Endothelial cell of umbilical vein (primary cell): ENCODE measurements at regions not wholly inside any gene's neighbourhood (a gene's known extent, or its start where the extent isn't known, plus 50 kb on each side); places are given as distances from the start of the nearest gene placed in this dataset.

Experiments used
- BruUV-seq: library from RNA; stranded (reverse); fragments of 400-500 nt; replicated peaks from 2 replicates; lab custom pipeline; 2021; lab: Mats Ljungman, UMichigan
- CTCF ChIA-PET: fragments of 300-600, 350-600 bp; sonication (Branson Sonifier 250); formaldehyde crosslinking; loops from one replicate; lab custom pipeline; 2021; ENCODE audit warnings: antibody characterized with exemption, inconsistent platforms; lab: Charles Lee
- POLR2A ChIA-PET: fragments of 300-600, 350-600 bp; sonication (Branson Sonifier 250); formaldehyde crosslinking; loops from one replicate; lab custom pipeline; 2021; ENCODE audit warnings: antibody characterized with exemption, inconsistent platforms; lab: Charles Lee
- DNase-seq: peaks from one replicate; pipeline ENCODE4 v3.0.0-alpha.2; 2011; ENCODE audit warnings: low read depth, low spot score
- FAIRE-seq: peaks from 2 replicates; lab custom pipeline; 2011; peaks lifted over from hg19 to GRCh38; lab: Jason Lieb, UNC
- H2AFZ ChIP-seq: 2 replicates; pipeline ENCODE4 v1.6.0; 2012; ENCODE audit warnings: low read depth, low read length, control low read depth, inconsistent platforms
- H3K27ac ChIP-seq: 2 replicates; pipeline ENCODE4 v1.5.1; 2011; ENCODE audit warnings: low read depth, mild to moderate bottlenecking, control low read depth, low read length, moderate library complexity; ENCODE audit not compliant: insufficient read depth
- H3K27me3 ChIP-seq, 2 experiments: 2 replicates each; pipeline versions ENCODE4 v1.6.0 to v1.6.1; 2011; ENCODE audit warnings: low read length in 2 of 2, mixed read lengths in 1 of 2; ENCODE audit not compliant: control insufficient read depth in 2 of 2, insufficient read depth in 2 of 2
- H3K36me3 ChIP-seq, 2 experiments: 2 replicates in 1 of 2; 3 replicates in 1 of 2; pipeline ENCODE4 v1.5.1; 2011; ENCODE audit warnings: low read length in 2 of 2, mild to moderate bottlenecking in 1 of 2, moderate library complexity in 1 of 2; ENCODE audit not compliant: control insufficient read depth in 2 of 2, insufficient read depth in 2 of 2; ENCODE audit errors: extremely low read depth in 1 of 2
- H3K4me1 ChIP-seq: 3 replicates; pipeline ENCODE4 v1.5.1; 2011; ENCODE audit warnings: mild to moderate bottlenecking, low read length; ENCODE audit not compliant: control insufficient read depth, insufficient read depth; ENCODE audit errors: extremely low read depth
- H3K4me2 ChIP-seq: 2 replicates; pipeline ENCODE4 v1.6.1; 2011; ENCODE audit warnings: low read length, control low read depth, mixed read lengths; ENCODE audit not compliant: insufficient read depth
- H3K4me3 ChIP-seq, 3 experiments: fragments of 200-600 bp in 1 of 3; sonication (generic), shearing (Covaris generic) in 1 of 3; replicated peaks in 1 of 3; 2 replicates each; pipeline ENCODE4 v1.5.1; 2011 to 2016; ENCODE audit warnings: control low read depth in 3 of 3, low read length in 3 of 3, mild to moderate bottlenecking in 2 of 3, inconsistent platforms in 1 of 3, low read depth in 1 of 3, moderate library complexity in 1 of 3; ENCODE audit not compliant: insufficient read depth in 1 of 3
- H3K79me2 ChIP-seq: 2 replicates; pipeline ENCODE4 v1.6.0; 2012; ENCODE audit warnings: low read length, inconsistent platforms; ENCODE audit not compliant: control insufficient read depth, insufficient read depth
- H3K9ac ChIP-seq: replicated peaks from 2 replicates; pipeline ENCODE3; 2011; ENCODE audit warnings: low read length, control low read depth; ENCODE audit not compliant: insufficient read depth; ENCODE audit errors: extremely low read depth
- H3K9me1 ChIP-seq: replicated peaks from 3 replicates; pipeline ENCODE4 v1.6.0; 2011; ENCODE audit warnings: mild to moderate bottlenecking, low read length; ENCODE audit not compliant: control insufficient read depth, insufficient read depth; ENCODE audit errors: extremely low read depth
- H3K9me3 ChIP-seq: replicated peaks from 2 replicates; pipeline ENCODE4 v1.5.1; 2012; ENCODE audit warnings: low read length, inconsistent platforms; ENCODE audit not compliant: control insufficient read depth, insufficient read depth
- H4K20me1 ChIP-seq: replicated peaks from 2 replicates; pipeline ENCODE3; 2011; ENCODE audit warnings: mild to moderate bottlenecking, low read length; ENCODE audit not compliant: control insufficient read depth, insufficient read depth; ENCODE audit errors: extremely low read depth
- CTCF ChIP-seq, 2 donors: IDR thresholded peaks; 1 replicate in 1 of 2; 2 replicates in 1 of 2; pipeline ENCODE4 v1.5.1; 2011; ENCODE audit warnings: low read length in 2 of 2, mild to moderate bottlenecking in 2 of 2, moderate library complexity in 2 of 2, control low read depth in 1 of 2, inconsistent platforms in 1 of 2, low read depth in 1 of 2; ENCODE audit not compliant: insufficient read depth in 1 of 2; ENCODE audit errors: extremely low read depth in 1 of 2
- EZH2 ChIP-seq: IDR thresholded peaks from 2 replicates; pipeline ENCODE4 v1.6.1; 2012; ENCODE audit warnings: borderline replicate concordance, low read depth, mild to moderate bottlenecking, moderate library complexity, low read length, inconsistent platforms; ENCODE audit not compliant: severe bottlenecking
- FOS ChIP-seq: IDR thresholded peaks from 2 replicates; pipeline ENCODE4 v1.6.1; 2011; ENCODE audit warnings: mild to moderate bottlenecking, low read length, moderate library complexity, borderline replicate concordance; ENCODE audit not compliant: insufficient read depth
- GATA2 ChIP-seq: IDR thresholded peaks from 2 replicates; pipeline ENCODE4 v1.7.0; 2011; ENCODE audit warnings: low read depth, mild to moderate bottlenecking, moderate library complexity, mixed read lengths, low read length; ENCODE audit not compliant: insufficient read length, insufficient read depth
- JUN ChIP-seq: IDR thresholded peaks from 2 replicates; pipeline ENCODE4 v1.6.1; 2011; ENCODE audit warnings: borderline replicate concordance, low read depth; ENCODE audit not compliant: insufficient read length, insufficient read depth
- MAX ChIP-seq: IDR thresholded peaks from 2 replicates; pipeline ENCODE4 v1.6.1; 2011; ENCODE audit not compliant: insufficient read depth, insufficient read length
- MYC ChIP-seq: IDR thresholded peaks from one replicate; pipeline ENCODE4 v1.6.1; 2011; ENCODE audit warnings: mild to moderate bottlenecking, low read depth, low read length
- POLR2A ChIP-seq: IDR thresholded peaks from 2 replicates; pipeline ENCODE4 v1.6.1; 2012; ENCODE audit warnings: low read depth, mild to moderate bottlenecking, control low read depth, low read length
- POLR2AphosphoS5 ChIP-seq: IDR thresholded peaks from 2 replicates; pipeline ENCODE4 v1.6.1; 2012; ENCODE audit warnings: low read depth, mild to moderate bottlenecking, control low read depth, low read length, moderate library complexity; ENCODE audit not compliant: insufficient read depth
- dilution Hi-C: fragments of 300-500 bp; cut with MboI; formaldehyde crosslinking; loops from one replicate; pipeline ENCODE4 v1.15.0; 2019; ENCODE audit warnings: low sequenced_read_pairs; ENCODE audit not compliant: extremely low pct_ligation_motif_present
- intact Hi-C: fragments of 100-400 bp; cut with micrococcal nuclease; formaldehyde crosslinking; loops from one replicate; pipeline ENCODE4 v1.10.0; 2022

- ChIA-PET POLR2A (no interaction called here), CTCF (interaction anchor here (1.6 to 7.5 kb wide), 2 partner anchors 205 to 210 kb away, joined by 11 to 59 read pairs; no protein-coding TSS in a partner anchor)
- no peaks in the 10 kb centered on the region for H3K4me1 ChIP-seq
- H3K9me1 ChIP-seq, result no peaks in the 10 kb centered on the region
- dilution Hi-C loops (no loop called here), intact Hi-C loops (loop anchor here (1.0 to 2.0 kb wide), 2 partner anchors 205 to 1472 kb away; no protein-coding TSS in a partner anchor)
- H2AFZ ChIP-seq, result no peak overlapping the region
- H3K9ac ChIP-seq, result no peak overlapping the region
- FAIRE-seq (no peak), DNase-seq (no peak)
- no peaks in the 10 kb centered on the region for H3K79me2 ChIP-seq
- TF ChIP-seq MYC (no peak), CTCF (IDR thresholded peaks at IDR 0.05; ENCODE audit: extremely low read depth in 1 of 2, insufficient read depth in 1 of 2, low read depth in 1 of 2, low read length in 2 of 2) (no peak), POLR2AphosphoS5 (no peak), JUN (no peak), FOS (no peak), EZH2 (no peak), POLR2A (no peak), GATA2 (no peak), MAX (no peak)
- H3K4me2 ChIP-seq, result no peak overlapping the region
- H3K4me3 ChIP-seq, result no peak overlapping the region
- no peaks in the 10 kb centered on the region for H3K9me3 ChIP-seq
- no peaks in the 10 kb centered on the region for H4K20me1 ChIP-seq
- BruUV-seq, result no TSS peak
- no peaks in the 10 kb centered on the region for H3K36me3 ChIP-seq
- H3K27ac ChIP-seq, result no peak overlapping the region
- peaks cover 2 to 4% of the 10 kb centered on the region in 2 experiments for H3K27me3 ChIP-seq
These were observed 234.5 kb downstream of the METTL4 start for GRCh38 chr18:2336690-2337392.
